ENCODE measurements at regions not wholly inside any gene's neighbourhood (a gene's known extent, or its start where the extent isn't known, plus 50 kb on each side); places are given as distances from the start of the nearest gene placed in this dataset.

GRCh38 chr20:22698259-22698842 lies 114.0 kb upstream of the FOXA2 start:
- H3K14ac ChIP-seq (ENCODE audit: low read length), result no peak overlapping the region
- H3K4me2 ChIP-seq (ENCODE audit: low read length), result no peak overlapping the region
- H2BK12ac ChIP-seq (ENCODE audit: low read length), result no peak overlapping the region
- no peaks in the 10 kb centered on the region for H3K4me1 ChIP-seq (ENCODE audit: control insufficient read depth in 1 of 2, insufficient read depth in 2 of 2, low read length in 2 of 2)
- no peak overlapping the region for H2AFZ ChIP-seq (ENCODE audit: insufficient read depth, low read length, poor library complexity)
- H3K27me3 ChIP-seq (ENCODE audit: insufficient read depth, low read length), result no peaks in the 10 kb centered on the region
- no peak overlapping the region for H4K91ac ChIP-seq (ENCODE audit: low read depth, low read length)
- H4K8ac ChIP-seq (ENCODE audit: low read depth, low read length), result no peak overlapping the region
- no peak for DNase-seq
- H3K18ac ChIP-seq (ENCODE audit: low read length), result no peak overlapping the region
- no peak overlapping the region for H2BK5ac ChIP-seq (ENCODE audit: low read depth, low read length, poor library complexity)
- no peak overlapping the region for H3K23ac ChIP-seq (ENCODE audit: low read length)
- no CpG with 5 or more reads among the region's 5 CpGs for WGBS (ENCODE audit: extremely low coverage, insufficient coverage, insufficient read length)
- peaks cover 1% of the 10 kb centered on the region for H3K9me3 ChIP-seq (ENCODE audit: insufficient read depth, low read depth, low read length)
- no peak overlapping the region for H3K4me3 ChIP-seq (ENCODE audit: low read depth, low read length)
- no peak overlapping the region for H3K4ac ChIP-seq (ENCODE audit: low read depth, low read length)
- H4K12ac ChIP-seq (ENCODE audit: low read depth, low read length), result no peak overlapping the region
- H3K36me3 ChIP-seq (ENCODE audit: control insufficient read depth in 1 of 2, insufficient read depth in 2 of 2, low read length in 2 of 2), result no peaks in the 10 kb centered on the region
- H3K9ac ChIP-seq (ENCODE audit: low read length), result no peak overlapping the region
- no peaks in the 10 kb centered on the region for H3K79me1 ChIP-seq (ENCODE audit: low read length)
- no peaks in the 10 kb centered on the region for H3K79me2 ChIP-seq (ENCODE audit: control insufficient read depth, insufficient read depth, low read length, poor library complexity)
- no peak overlapping the region for H2BK120ac ChIP-seq (ENCODE audit: insufficient read depth, low read length, poor library complexity)
- no peak overlapping the region for H3K27ac ChIP-seq (ENCODE audit: low read depth, low read length)
- H2AK5ac ChIP-seq (ENCODE audit: low read length), result no peak overlapping the region

- H3K9ac ChIP-seq (ENCODE audit: low read length), result no peak overlapping the region
- no peak for DNase-seq
- H3K27me3 ChIP-seq (ENCODE audit: insufficient read depth, low read length), result no peaks in the 10 kb centered on the region
- no CpG with 5 or more reads among the region's 3 CpGs for WGBS (ENCODE audit: extremely low coverage, insufficient coverage, insufficient read length)
- no peak overlapping the region for H3K14ac ChIP-seq (ENCODE audit: low read length)
- H4K8ac ChIP-seq (ENCODE audit: low read depth, low read length), result no peak overlapping the region
- no peak overlapping the region for H3K23ac ChIP-seq (ENCODE audit: low read length)
- no peak overlapping the region for H2BK12ac ChIP-seq (ENCODE audit: low read length)
- no peak overlapping the region for H2BK120ac ChIP-seq (ENCODE audit: insufficient read depth, low read length, poor library complexity)
- no peaks in the 10 kb centered on the region for H3K36me3 ChIP-seq (ENCODE audit: control insufficient read depth in 1 of 2, insufficient read depth in 2 of 2, low read length in 2 of 2)
- no peaks in the 10 kb centered on the region for H3K79me1 ChIP-seq (ENCODE audit: low read length)
- H3K18ac ChIP-seq (ENCODE audit: low read length), result no peak overlapping the region
- H3K4me1 ChIP-seq (ENCODE audit: control insufficient read depth in 1 of 2, insufficient read depth in 2 of 2, low read length in 2 of 2), result no peaks in the 10 kb centered on the region
- H4K91ac ChIP-seq (ENCODE audit: low read depth, low read length), result no peak overlapping the region
- H2AFZ ChIP-seq (ENCODE audit: insufficient read depth, low read length, poor library complexity), result no peak overlapping the region
- no peak overlapping the region for H3K4ac ChIP-seq (ENCODE audit: low read depth, low read length)
- no peak overlapping the region for H2BK5ac ChIP-seq (ENCODE audit: low read depth, low read length, poor library complexity)
- no peak overlapping the region for H3K4me3 ChIP-seq (ENCODE audit: low read depth, low read length)
- no peaks in the 10 kb centered on the region for H3K79me2 ChIP-seq (ENCODE audit: control insufficient read depth, insufficient read depth, low read length, poor library complexity)
- H3K4me2 ChIP-seq (ENCODE audit: low read length), result no peak overlapping the region
- no peak overlapping the region for H2AK5ac ChIP-seq (ENCODE audit: low read length)
- peaks cover 1% of the 10 kb centered on the region for H3K9me3 ChIP-seq (ENCODE audit: insufficient read depth, low read depth, low read length)
- no peak overlapping the region for H3K27ac ChIP-seq (ENCODE audit: low read depth, low read length)
- H4K12ac ChIP-seq (ENCODE audit: low read depth, low read length), result no peak overlapping the region
Measured at GRCh38 chr20:22699396-22699795, 115.0 kb upstream of the FOXA2 start.

GRCh38 chr20:22700367-22700766 lies 116.0 kb upstream of the FOXA2 start:
- H3K4me2 ChIP-seq (ENCODE audit: low read length), result no peak overlapping the region
- no peak overlapping the region for H2BK5ac ChIP-seq (ENCODE audit: low read depth, low read length, poor library complexity)
- H3K4me3 ChIP-seq (ENCODE audit: low read depth, low read length), result no peak overlapping the region

GRCh38 chr20:22701679-22702308 lies 117.4 kb upstream of the FOXA2 start:
- Histone ChIP-seq H3K4me1 (ENCODE audit: control insufficient read depth in 1 of 2, insufficient read depth in 2 of 2, low read length in 2 of 2) (no peaks in the 10 kb centered on the region), H3K23ac (ENCODE audit: low read length) (no peak overlapping the region), H2BK120ac (ENCODE audit: insufficient read depth, low read length, poor library complexity) (no peak overlapping the region), H3K27me3 (ENCODE audit: insufficient read depth, low read length) (no peaks in the 10 kb centered on the region), H4K91ac (ENCODE audit: low read depth, low read length) (no peak overlapping the region), H3K4me2 (ENCODE audit: low read length) (no peak overlapping the region), H2AK5ac (ENCODE audit: low read length) (no peak overlapping the region), H3K4ac (ENCODE audit: low read depth, low read length) (no peak overlapping the region), H3K18ac (ENCODE audit: low read length) (no peak overlapping the region), H3K9ac (ENCODE audit: low read length) (no peak overlapping the region), H3K4me3 (ENCODE audit: low read depth, low read length) (no peak overlapping the region), H3K27ac (ENCODE audit: low read depth, low read length) (no peak overlapping the region), H2BK5ac (ENCODE audit: low read depth, low read length, poor library complexity) (no peak overlapping the region), H3K79me1 (ENCODE audit: low read length) (no peaks in the 10 kb centered on the region), H3K14ac (ENCODE audit: low read length) (no peak overlapping the region), H4K8ac (ENCODE audit: low read depth, low read length) (no peak overlapping the region), H3K79me2 (ENCODE audit: control insufficient read depth, insufficient read depth, low read length, poor library complexity) (no peaks in the 10 kb centered on the region), H2BK12ac (ENCODE audit: low read length) (no peak overlapping the region), H3K9me3 (ENCODE audit: insufficient read depth, low read depth, low read length) (no peaks in the 10 kb centered on the region), H2AFZ (ENCODE audit: insufficient read depth, low read length, poor library complexity) (no peak overlapping the region), H4K12ac (ENCODE audit: low read depth, low read length) (no peak overlapping the region), H3K36me3 (ENCODE audit: control insufficient read depth in 1 of 2, insufficient read depth in 2 of 2, low read length in 2 of 2) (no peaks in the 10 kb centered on the region)
- no CpG with 5 or more reads among the region's 1 CpG for WGBS (ENCODE audit: extremely low coverage, insufficient coverage, insufficient read length)
- no peak for DNase-seq

More at GRCh38 chr20:22700367-22700766, 116.0 kb upstream of the FOXA2 start:
- Histone ChIP-seq H3K9me3 (ENCODE audit: insufficient read depth, low read depth, low read length) (peaks cover 1% of the 10 kb centered on the region), H2AK5ac (ENCODE audit: low read length) (no peak overlapping the region), H3K4me1 (ENCODE audit: control insufficient read depth in 1 of 2, insufficient read depth in 2 of 2, low read length in 2 of 2) (no peaks in the 10 kb centered on the region), H3K4ac (ENCODE audit: low read depth, low read length) (no peak overlapping the region), H3K14ac (ENCODE audit: low read length) (no peak overlapping the region), H3K36me3 (ENCODE audit: control insufficient read depth in 1 of 2, insufficient read depth in 2 of 2, low read length in 2 of 2) (no peaks in the 10 kb centered on the region), H3K18ac (ENCODE audit: low read length) (no peak overlapping the region), H4K12ac (ENCODE audit: low read depth, low read length) (no peak overlapping the region), H3K79me1 (ENCODE audit: low read length) (no peaks in the 10 kb centered on the region), H3K23ac (ENCODE audit: low read length) (no peak overlapping the region), H3K9ac (ENCODE audit: low read length) (no peak overlapping the region), H2BK120ac (ENCODE audit: insufficient read depth, low read length, poor library complexity) (no peak overlapping the region), H3K79me2 (ENCODE audit: control insufficient read depth, insufficient read depth, low read length, poor library complexity) (no peaks in the 10 kb centered on the region), H3K27me3 (ENCODE audit: insufficient read depth, low read length) (no peaks in the 10 kb centered on the region), H4K91ac (ENCODE audit: low read depth, low read length) (no peak overlapping the region), H2BK12ac (ENCODE audit: low read length) (no peak overlapping the region), H2AFZ (ENCODE audit: insufficient read depth, low read length, poor library complexity) (no peak overlapping the region), H4K8ac (ENCODE audit: low read depth, low read length) (no peak overlapping the region), H3K27ac (ENCODE audit: low read depth, low read length) (no peak overlapping the region)
- DNase-seq, result no peak
- WGBS (ENCODE audit: extremely low coverage, insufficient coverage, insufficient read length), result no CpG with 5 or more reads among the region's 1 CpG
